Heart left ventricle (tissue), 16 donors: ENCODE measurements at regions not wholly inside any gene's neighbourhood (a gene's known extent, or its start where the extent isn't known, plus 50 kb on each side); places are given as distances from the start of the nearest gene placed in this dataset.

Experiments used
- ATAC-seq, 4 donors: fragments of 200-7000 bp; cut with Tn5 transposase; one replicate each; pipeline ENCODE4 v1.9.1; 2020 to 2022; ENCODE audit warnings: moderate library complexity in 4 of 4, mild to moderate bottlenecking in 3 of 4, moderate number of reproducible peaks in 1 of 4
- DNase-seq, 5 donors: peaks; one replicate each; pipeline ENCODE4 v3.0.0-alpha.2; 2020
- H3K27ac ChIP-seq, 12 donors: fragments of 200-600 bp; sonication (generic) in 4 of 12; one replicate each; pipeline versions ENCODE4 v1.5.0 to v1.8.0; 2016 to 2022; ENCODE audit warnings: mild to moderate bottlenecking in 2 of 12
- H3K27me3 ChIP-seq, 9 donors: fragments of 200-600 bp; sonication (generic) in 2 of 9; one replicate each; pipeline versions ENCODE4 v1.5.1 to v1.8.0; 2016 to 2022; ENCODE audit warnings: mild to moderate bottlenecking in 3 of 9
- H3K36me3 ChIP-seq, 9 donors: fragments of 200-600 bp; sonication (generic) in 2 of 9; one replicate each; pipeline versions ENCODE4 v1.5.0 to v1.8.0; 2018 to 2022; ENCODE audit warnings: mild to moderate bottlenecking in 2 of 9
- H3K4me1 ChIP-seq, 12 donors: fragments of 200-600 bp; sonication (generic) in 4 of 12; one replicate each; pipeline versions ENCODE4 v1.5.0 to v1.8.0; 2016 to 2022; ENCODE audit warnings: mild to moderate bottlenecking in 3 of 12
- H3K4me3 ChIP-seq, 12 donors: fragments of 200-600 bp; sonication (generic) in 4 of 12; one replicate each; pipeline versions ENCODE4 v1.5.0 to v1.8.0; 2017 to 2022; ENCODE audit warnings: mild to moderate bottlenecking in 9 of 12, moderate library complexity in 4 of 12
- H3K9me3 ChIP-seq, 12 donors: fragments of 200-600 bp; sonication (generic) in 4 of 12; one replicate each; pipeline versions ENCODE4 v1.5.0 to v1.8.0; 2016 to 2022; ENCODE audit warnings: mild to moderate bottlenecking in 1 of 12
- CTCF ChIP-seq, 12 donors: fragments of 200-600 bp; sonication (generic) in 4 of 12; IDR thresholded peaks; one replicate each; pipeline versions ENCODE4 v1.5.0 to v1.8.0; 2018 to 2022; ENCODE audit warnings: antibody characterized with exemption in 12 of 12, mild to moderate bottlenecking in 5 of 12
- POLR2A ChIP-seq, 2 donors: fragments of 450-650 bp; IDR thresholded peaks; one replicate each; pipeline ENCODE4 v1.6.1; 2017; ENCODE audit warnings: antibody characterized with exemption in 2 of 2, mild to moderate bottlenecking in 2 of 2, moderate library complexity in 2 of 2
- WGBS, 4 donors: extraction: QIAGEN DNeasy Blood & Tissue Kit in 2 of 4; methylation state at CpG; one replicate each; pipeline versions ENCODE4 v1.1.5 to v1.1.7; 2013 to 2018; 5-methylcytosine and 5-hydroxymethylcytosine counted together
- intact Hi-C, 10 donors: fragments of 100-400 bp; cut with DNase I; formaldehyde crosslinking; loops; one replicate each; pipeline versions ENCODE4 v1.11.1 to v1.14.2; 2022
- donor health status: ischemic (EF 13 %, LVEDD 7.1; RV severe dilation, severe dysfunction).
- donor health status: healthy with polysubstance abuse.
- donor health status: DM: no; HTN: yes; CAD: no.
- donor health status: DM: no; HTN: no; CAD: no.
- donor health status: ischemic (EF 25% LVEDD 6.9; RV normal size, moderate dysfunction).
- donor health status: ischemic (EF 25% LVEDD 5.7; RV mildly dilated, moderate dysfunction).
- donor health status: healthy.
- donor health status: DM: yes; HTN: yes; CAD: no.
- donor health status: ischemic (EF 35%, LVEDD 5.7; RV mildly dilated, moderate dysfunction).
- donor health status: nonischemic (EF 11% LVEDD 7.7; RV severe dilation, severe dysfunction).
- donor health status: DM: yes; HTN: yes; CAD: no.
- donor health status: PGD.
- donor health status: ischemic (EF 29% LVEDD 5.4; RV normal size, mild dysfunction).
- donor health status: nonischemic (EF 23%, LVEDD 6.1; RV moderate dilation, normal function).

- Histone ChIP-seq H3K9me3 (no peaks in the 10 kb centered on the region), H3K27ac (no peak overlapping the region), H3K27me3 (peaks cover 0 to 25% (median 5%) of the 10 kb centered on the region in 9 donors), H3K4me3 (no peak overlapping the region), H3K4me1 (peaks cover 0 to 7% (median 0%) of the 10 kb centered on the region in 12 donors), H3K36me3 (no peaks in the 10 kb centered on the region)
- DNase-seq: peak in 1 of 5 donors; percentile 13
- WGBS, 4 donors: 48 to 64% (median 60%) methylated on average over 6 of the region's 6 CpGs
- TF ChIP-seq CTCF (IDR thresholded peaks at IDR 0.05) (no peak), POLR2A (IDR thresholded peaks at IDR 0.05) (no peak)
- intact Hi-C loops: no loop called here
- ATAC-seq: no peak
Measured at GRCh38 chr1:10908266-10908665, 104.2 kb upstream of the TARDBP start.

GRCh38 chr1:10909697-10910680 is 102.5 kb upstream of the TARDBP start:
- 48 to 62% (median 54%) methylated on average over 17 to 22 of the region's 22 CpGs for WGBS, 4 donors
- Histone ChIP-seq H3K9me3 (no peaks in the 10 kb centered on the region), H3K36me3 (no peaks in the 10 kb centered on the region), H3K4me1 (peaks cover 0 to under 1% (median 0%) of the 10 kb centered on the region in 12 donors), H3K27ac (no peak overlapping the region), H3K27me3 (peaks cover 0 to 16% (median 5%) of the 10 kb centered on the region in 9 donors), H3K4me3 (no peak overlapping the region)
- intact Hi-C loops: no loop called here
- ATAC-seq: peak in 3 of 4 donors; percentile 62 to 75 (median 67)
- TF ChIP-seq POLR2A (IDR thresholded peaks at IDR 0.05) (no peak), CTCF (IDR thresholded peaks at IDR 0.05) (peak; percentile 27 to 59 (median 46))
- peak in 4 of 5 donors; percentile 37 to 80 (median 51) for DNase-seq

DNA sequence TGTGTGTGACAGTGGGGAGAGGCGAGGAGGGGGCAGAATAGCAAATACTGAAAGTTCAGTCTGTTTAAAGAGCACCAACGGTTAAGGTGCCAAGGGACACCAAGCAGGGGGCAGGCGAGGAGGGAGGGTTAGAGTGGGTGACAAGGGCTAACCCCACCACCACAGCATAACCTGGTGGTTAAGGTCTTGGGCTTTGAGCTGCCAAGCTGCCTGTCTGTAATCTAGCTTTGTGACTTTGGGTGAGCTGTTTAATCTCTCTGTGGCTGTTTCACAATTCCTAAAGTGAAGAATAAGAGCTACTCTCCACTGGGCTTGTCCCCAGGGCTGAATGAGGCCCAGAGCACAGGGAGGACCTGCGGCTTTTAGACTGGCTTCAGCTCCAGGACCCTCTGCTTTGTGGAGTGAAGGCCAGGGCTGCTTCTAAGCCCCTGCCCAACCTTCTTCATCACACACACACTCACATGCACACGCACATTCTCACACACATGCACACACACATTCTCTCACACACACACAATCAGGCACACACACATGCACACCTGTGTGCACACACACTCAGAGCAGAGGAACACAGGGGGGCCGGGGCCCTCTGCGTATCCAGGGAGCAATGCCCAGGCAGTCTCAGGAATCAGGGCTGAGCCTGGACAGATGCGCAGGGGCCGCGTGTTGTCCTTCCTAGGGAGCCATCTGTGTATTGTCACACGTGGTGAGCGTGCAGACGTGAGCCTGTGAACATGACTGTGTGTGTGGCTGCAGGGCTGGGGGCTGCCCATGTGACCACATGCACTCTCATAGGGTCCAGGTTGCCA is 101.6 kb upstream of the TARDBP start:
- no peaks in the 10 kb centered on the region for H3K9me3 ChIP-seq
- ATAC-seq (no peak), DNase-seq (peak in 1 of 5 donors; percentile 20)
- WGBS, 4 donors: 71 to 82% (median 77%) methylated on average over 10 to 13 of the region's 13 CpGs
- H3K27me3 ChIP-seq: peaks cover 0 to 14% (median 3%) of the 10 kb centered on the region in 9 donors
- TF ChIP-seq CTCF (IDR thresholded peaks at IDR 0.05): no peak
- TF ChIP-seq POLR2A (IDR thresholded peaks at IDR 0.05): no peak
- intact Hi-C loops: no loop called here
- no peak overlapping the region for H3K27ac ChIP-seq
- no peak overlapping the region for H3K4me3 ChIP-seq
- no peaks in the 10 kb centered on the region for H3K36me3 ChIP-seq
- H3K4me1 ChIP-seq: no peaks in the 10 kb centered on the region
